ENCODE measurements at regions not wholly inside any gene's neighbourhood (a gene's known extent, or its start where the extent isn't known, plus 50 kb on each side); places are given as distances from the start of the nearest gene placed in this dataset.

GRCh38 chr12:94070520-94070919 is 77.9 kb upstream of the PLXNC1 start:
- no peak for TF ChIP-seq CTCF (IDR thresholded peaks at IDR 0.05 in 2 of 3, conservative IDR thresholded peaks at IDR 0.05 in 1 of 3; ENCODE audit: insufficient read depth in 2 of 3, low read depth in 1 of 3, low read length in 3 of 3)
- TF ChIP-seq EZH2 (IDR thresholded peaks at IDR 0.05; ENCODE audit: borderline replicate concordance, low read depth, low read length), result no peak
- TF ChIP-seq MITF (IDR thresholded peaks at IDR 0.05), result no peak
- TF ChIP-seq THAP12 (CRISPR knock-in tag; IDR thresholded peaks at IDR 0.05), result no peak
- TF ChIP-seq ARID1B (IDR thresholded peaks at IDR 0.05), result no peak
- TF ChIP-seq FOS (IDR thresholded peaks at IDR 0.05; ENCODE audit: extremely low read depth, insufficient read length), result no peak
- no peak for TF ChIP-seq ZNF282 (CRISPR knock-in tag; IDR thresholded peaks at IDR 0.05)
- no peak for TF ChIP-seq NFYB (IDR thresholded peaks at IDR 0.05; ENCODE audit: extremely low read depth, insufficient read length)

Measured in K562 (cell line).